ENCODE measurements at regions not wholly inside any gene's neighbourhood (a gene's known extent, or its start where the extent isn't known, plus 50 kb on each side); places are given as distances from the start of the nearest gene placed in this dataset.

DNA sequence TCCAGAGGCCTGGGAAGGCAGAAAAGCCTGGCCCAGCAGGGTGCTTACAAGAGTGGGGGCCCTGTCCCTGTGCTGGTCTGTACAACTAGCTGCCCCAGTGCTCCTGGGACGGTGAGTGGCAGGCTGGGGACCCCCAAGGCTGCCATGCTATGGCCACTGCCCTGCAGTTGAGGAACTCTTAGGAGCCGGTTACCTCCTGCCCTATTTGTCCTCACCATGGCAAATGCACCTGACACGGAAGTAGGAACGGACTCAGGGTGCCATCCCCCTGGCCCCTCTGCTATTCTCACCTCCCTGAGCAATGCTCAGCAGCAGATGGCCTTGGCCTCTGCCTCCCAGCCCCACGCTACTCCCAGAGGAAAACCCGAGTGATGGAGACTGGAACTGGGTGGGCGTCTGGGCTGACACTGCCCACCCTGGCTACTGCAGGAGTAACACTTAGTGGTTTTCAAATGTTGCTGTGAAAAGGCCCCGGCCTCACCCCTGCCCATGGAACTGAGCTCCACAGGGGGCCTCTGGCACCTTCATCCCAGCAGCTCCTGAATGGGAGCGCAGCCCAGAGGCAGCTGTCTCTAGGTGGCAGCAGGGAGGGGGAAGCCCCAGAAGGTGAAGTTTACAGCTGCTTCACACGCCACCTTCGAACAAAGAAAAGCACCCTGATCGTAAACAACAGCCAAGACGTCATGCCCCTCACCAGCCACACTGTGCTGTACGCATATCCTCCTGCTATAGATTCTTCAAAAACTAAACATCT, 105.3 kb downstream of the CTTN start:
- ATAC-seq (replicated peaks in 6 of 8) = peak in 6 of 8 experiments; percentile 51 to 74 (median 72)
- Histone ChIP-seq H3K4me1 (replicated peaks in 1 of 2) (peaks cover 24 to 26% of the 10 kb centered on the region in 2 donors), H3K4me3 (no peak overlapping the region), H3K27ac (peak overlapping the region; percentile 49 to 63)
- in situ Hi-C loops (cut with MboI; ENCODE audit: low pct_unique_long_range_greater_than_20kb in 2 of 9, low sequenced_read_pairs in 9 of 9, unreplicated experiment in 9 of 9) = no loop called here
- 53 to 100% (median 80%) methylated on average over 1 to 8 of the region's 14 CpGs; no CpG with 5 or more reads in 5 of the 10 experiments for WGBS, 10 experiments

DNA sequence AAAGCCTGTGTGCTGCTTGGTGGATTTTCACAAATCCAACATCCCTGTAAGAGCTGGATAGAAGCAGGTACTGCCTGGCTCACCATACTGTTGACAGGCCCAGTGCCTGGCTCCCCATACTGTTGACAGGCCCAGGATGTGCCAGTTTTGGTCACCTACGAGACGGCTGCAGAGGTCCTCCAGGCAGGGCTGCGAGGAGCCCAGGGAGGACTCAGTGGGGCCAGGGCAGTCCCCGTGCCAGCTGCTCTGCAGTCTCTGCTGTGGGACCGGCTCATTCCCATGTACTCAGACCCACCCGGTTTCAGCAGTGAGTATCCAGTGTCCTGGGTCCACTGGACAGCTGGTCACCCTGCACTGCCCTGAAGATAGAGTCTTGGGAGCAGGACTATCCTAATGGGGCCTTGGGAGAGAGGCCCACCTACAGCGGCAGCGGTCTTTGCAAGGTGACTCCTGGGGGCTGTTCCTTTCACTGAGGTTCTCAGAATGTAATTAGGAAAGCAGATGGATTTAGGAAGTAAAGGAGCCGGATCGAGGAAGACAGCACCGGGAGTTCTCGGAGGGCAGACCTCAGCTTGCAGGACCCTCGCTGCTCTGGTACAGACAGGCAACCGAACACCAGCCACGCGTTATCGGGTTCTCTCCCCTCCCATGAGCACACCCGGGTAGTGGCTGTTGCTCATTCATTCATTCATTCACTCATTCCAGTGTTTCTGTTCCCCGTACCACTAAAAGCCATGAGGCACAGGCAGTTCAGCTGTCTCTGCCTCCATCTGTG, 106.1 kb downstream of the CTTN start:
- Histone ChIP-seq H3K4me1 (replicated peaks in 1 of 2) (peaks cover 27 to 29% of the 10 kb centered on the region in 2 donors), H3K4me3 (no peak overlapping the region), H3K27ac (peak overlapping the region in 1 of 2 donors; percentile 63)
- 40 to 100% (median 78%) methylated on average over 2 to 7 of the region's 19 CpGs; no CpG with 5 or more reads in 5 of the 10 experiments for WGBS, 10 experiments
- in situ Hi-C loops (cut with MboI; ENCODE audit: low pct_unique_long_range_greater_than_20kb in 2 of 9, low sequenced_read_pairs in 9 of 9, unreplicated experiment in 9 of 9) = no loop called here
- ATAC-seq (replicated peaks in 6 of 8) = peak in 5 of 8 experiments; percentile 3 to 12 (median 6)

DNA sequence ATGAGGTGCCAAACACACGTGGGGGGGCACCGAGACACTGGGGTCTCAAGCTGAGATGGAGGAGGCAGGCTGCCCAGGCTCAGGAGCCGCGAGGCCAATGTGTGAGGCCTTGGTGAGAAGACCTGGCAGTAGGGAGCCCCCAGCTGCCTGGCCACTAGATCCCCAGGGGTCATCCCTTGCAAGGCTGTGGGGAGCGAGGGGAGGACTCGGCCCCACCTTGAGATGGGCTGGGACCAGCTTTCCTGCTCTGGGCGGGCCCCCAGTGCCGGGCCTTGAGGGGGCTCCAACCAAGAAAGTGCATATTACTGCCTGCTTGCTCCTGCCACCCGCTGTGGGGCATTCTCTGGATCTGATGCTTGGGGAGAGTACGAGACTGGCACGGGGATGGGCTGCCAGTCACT, 107.0 kb downstream of the CTTN start:
- 50 to 100% (median 80%) methylated on average over 1 to 2 of the region's 11 CpGs; no CpG with 5 or more reads in 7 of the 10 experiments for WGBS, 10 experiments

DNA sequence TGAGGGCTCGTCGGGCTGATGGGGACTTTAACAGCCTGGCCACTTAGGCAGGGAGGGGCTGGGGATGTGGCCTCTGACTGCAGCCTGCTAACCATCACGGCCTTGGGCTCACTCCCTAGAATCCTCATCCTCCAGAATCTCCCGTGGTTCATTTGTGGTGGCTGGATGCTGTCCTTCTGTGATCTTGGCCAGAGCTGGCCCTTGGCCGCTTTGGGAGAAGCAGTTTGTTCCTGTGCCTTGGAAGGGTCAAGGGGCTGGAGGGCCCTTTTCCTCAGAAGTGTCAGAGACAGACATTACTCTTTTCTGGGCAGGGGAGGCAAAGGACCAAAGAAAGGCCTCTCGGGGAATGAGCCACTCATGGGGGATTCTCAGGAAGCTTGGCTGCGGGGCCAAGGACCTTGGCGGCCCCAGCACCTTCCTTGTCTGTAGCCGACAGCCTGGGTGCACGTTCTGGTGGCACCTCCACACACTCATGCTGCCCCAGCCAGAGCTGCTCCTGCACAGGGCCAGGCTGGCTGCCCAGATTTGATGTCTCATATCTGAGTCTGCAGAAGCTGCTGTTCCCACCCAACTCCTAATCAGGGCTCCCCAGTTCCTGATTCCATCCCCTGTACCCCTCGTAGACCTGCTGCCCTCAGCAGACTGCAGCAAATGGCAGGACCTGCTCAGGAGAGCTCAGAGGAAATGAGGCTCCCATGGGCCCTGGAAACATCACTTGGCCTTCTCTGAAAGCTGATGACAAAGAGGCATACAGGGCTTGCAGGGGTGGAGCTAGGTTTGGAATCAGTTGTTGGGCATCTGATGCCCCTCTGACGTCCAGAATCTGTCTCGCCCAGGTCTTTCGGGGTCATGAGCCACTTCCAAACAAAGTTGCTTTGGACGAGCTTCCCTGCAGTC, 107.7 kb downstream of the CTTN start:
- peaks cover 28 to 33% of the 10 kb centered on the region in 2 donors for H3K4me1 ChIP-seq (replicated peaks in 1 of 2)
- no peak overlapping the region for H3K4me3 ChIP-seq
- no peak overlapping the region for H3K27ac ChIP-seq
- ATAC-seq (replicated peaks in 6 of 8) = no peak
- 10 to 100% (median 89%) methylated on average over 1 to 5 of the region's 15 CpGs; no CpG with 5 or more reads in 5 of the 10 experiments for WGBS, 10 experiments
- in situ Hi-C loops (cut with MboI; ENCODE audit: low pct_unique_long_range_greater_than_20kb in 2 of 9, low sequenced_read_pairs in 9 of 9, unreplicated experiment in 9 of 9) = no loop called here

More for the DNA sequence above, 107.0 kb downstream of the CTTN start:
- ATAC-seq (replicated peaks in 6 of 8) = no peak
- Histone ChIP-seq H3K27ac (no peak overlapping the region), H3K4me1 (replicated peaks in 1 of 2) (peaks cover 30 to 33% of the 10 kb centered on the region in 2 donors), H3K4me3 (no peak overlapping the region)
- in situ Hi-C loops (cut with MboI; ENCODE audit: low pct_unique_long_range_greater_than_20kb in 2 of 9, low sequenced_read_pairs in 9 of 9, unreplicated experiment in 9 of 9) = no loop called here

DNA sequence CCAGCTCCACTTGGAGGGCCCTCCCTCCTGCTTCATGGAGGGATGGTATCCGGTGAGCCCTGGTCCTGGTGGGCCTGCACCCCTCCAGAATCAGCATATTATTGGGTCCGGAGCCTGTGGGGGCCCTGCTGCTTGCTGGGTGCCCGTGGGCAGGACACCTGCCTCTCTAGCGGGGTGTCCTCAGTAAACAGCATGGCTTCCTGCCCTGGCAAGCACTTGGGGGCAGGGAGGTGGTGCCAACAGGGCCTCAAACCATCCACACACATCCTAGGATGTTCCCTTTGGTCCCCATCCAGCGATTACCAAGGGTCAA, 108.3 kb downstream of the CTTN start:
- Histone ChIP-seq H3K4me1 (replicated peaks in 1 of 2) (peaks cover 28 to 33% of the 10 kb centered on the region in 2 donors), H3K4me3 (no peak overlapping the region), H3K27ac (no peak overlapping the region)
- ATAC-seq (replicated peaks in 6 of 8) = no peak
- in situ Hi-C loops (cut with MboI; ENCODE audit: low pct_unique_long_range_greater_than_20kb in 2 of 9, low sequenced_read_pairs in 9 of 9, unreplicated experiment in 9 of 9) = no loop called here
- 40 to 100% (median 50%) methylated on average over 1 to 2 of the region's 5 CpGs; no CpG with 5 or more reads in 7 of the 10 experiments for WGBS, 10 experiments

DNA sequence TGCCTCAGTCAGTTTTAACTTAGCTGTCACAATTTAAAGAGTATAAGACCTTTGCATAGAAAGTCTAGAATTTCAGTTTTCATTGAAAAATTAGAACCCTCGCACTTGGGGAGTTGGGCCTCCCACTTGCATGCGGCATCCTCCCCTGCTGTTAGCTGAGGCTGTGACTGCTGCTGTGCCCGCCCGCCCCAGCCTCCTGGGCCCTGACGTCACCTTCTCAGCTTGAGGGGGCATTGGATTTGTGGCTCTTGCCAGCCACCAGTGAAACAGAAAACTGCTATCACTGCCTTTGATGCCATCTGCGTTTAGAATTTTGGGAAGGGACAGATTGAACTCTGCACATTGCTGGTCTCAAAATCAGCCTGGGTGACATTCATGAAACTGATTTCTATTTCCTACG, 108.7 kb downstream of the CTTN start:
- H3K27ac ChIP-seq = no peak overlapping the region
- peaks cover 28 to 33% of the 10 kb centered on the region in 2 donors for H3K4me1 ChIP-seq (replicated peaks in 1 of 2)
- no peak for ATAC-seq (replicated peaks in 6 of 8)
- WGBS, 10 experiments = 0 to 100% (median 84%) methylated on average over 1 to 2 of the region's 7 CpGs; no CpG with 5 or more reads in 4 of the 10 experiments
- H3K4me3 ChIP-seq = no peak overlapping the region
- in situ Hi-C loops (cut with MboI; ENCODE audit: low pct_unique_long_range_greater_than_20kb in 2 of 9, low sequenced_read_pairs in 9 of 9, unreplicated experiment in 9 of 9) = no loop called here

DNA sequence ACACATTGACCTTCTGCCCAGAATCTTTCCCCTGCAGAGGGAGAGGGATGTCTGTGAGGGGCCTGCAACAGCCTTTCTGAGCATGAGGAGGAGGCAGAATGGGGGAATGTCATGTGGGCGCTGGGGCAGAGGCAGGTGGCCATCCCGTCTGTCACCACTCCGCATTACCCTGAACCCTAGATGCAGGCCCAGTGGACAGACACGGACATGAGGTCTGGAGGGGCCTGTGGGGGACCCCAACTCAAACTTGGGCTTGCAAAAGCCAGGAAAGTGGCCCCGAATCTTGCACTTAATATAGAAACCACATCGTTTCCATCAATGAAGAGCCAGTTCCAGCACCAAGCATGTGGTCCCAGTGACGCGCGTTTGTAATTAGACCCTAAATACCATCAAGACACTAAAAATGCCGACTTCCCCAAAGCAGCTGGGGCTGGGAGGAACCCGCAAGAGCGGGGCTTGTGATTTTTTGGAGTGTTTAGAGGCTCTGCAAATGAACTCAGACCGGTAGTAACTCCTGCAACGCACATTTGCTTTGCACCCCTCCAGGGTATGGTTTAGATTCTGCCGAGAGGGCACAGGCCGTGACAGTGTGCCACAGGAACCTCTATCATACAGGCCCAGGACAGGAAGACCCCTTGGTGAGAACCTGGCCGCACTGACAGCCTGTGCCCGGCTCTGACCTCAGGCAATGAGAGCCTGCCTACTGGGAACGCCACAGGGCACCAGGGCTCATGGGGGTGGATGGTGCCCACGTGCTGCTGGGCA, 109.3 kb downstream of the CTTN start:
- 0 to 87% (median 44%) methylated on average over 1 to 13 of the region's 20 CpGs; no CpG with 5 or more reads in 4 of the 10 experiments for WGBS, 10 experiments
- H3K4me1 ChIP-seq (replicated peaks in 1 of 2) = peaks cover 28 to 33% of the 10 kb centered on the region in 2 donors
- H3K27ac ChIP-seq = no peak overlapping the region
- H3K4me3 ChIP-seq = no peak overlapping the region
- in situ Hi-C loops (cut with MboI; ENCODE audit: low pct_unique_long_range_greater_than_20kb in 2 of 9, low sequenced_read_pairs in 9 of 9, unreplicated experiment in 9 of 9) = no loop called here
- no peak for ATAC-seq (replicated peaks in 6 of 8)

DNA sequence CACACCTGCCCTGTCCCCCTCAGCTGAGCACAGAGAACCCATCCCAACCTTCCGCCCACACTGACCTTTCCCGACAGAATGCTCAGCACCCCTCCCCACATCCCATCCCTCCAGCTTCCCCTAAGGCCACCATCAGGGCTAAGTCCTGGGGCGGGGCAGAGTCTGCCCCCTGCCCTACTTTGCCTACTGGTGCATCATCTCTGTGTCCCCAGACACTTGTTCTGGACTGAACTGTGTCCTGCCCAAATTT, 109.8 kb downstream of the CTTN start:
- Histone ChIP-seq H3K4me3 (no peak overlapping the region), H3K27ac (no peak overlapping the region), H3K4me1 (replicated peaks in 1 of 2) (peaks cover 24 to 28% of the 10 kb centered on the region in 2 donors)
- in situ Hi-C loops (cut with MboI; ENCODE audit: low pct_unique_long_range_greater_than_20kb in 2 of 9, low sequenced_read_pairs in 9 of 9, unreplicated experiment in 9 of 9) = no loop called here
- no peak for ATAC-seq (replicated peaks in 6 of 8)
- WGBS, 10 experiments = 33 to 100% (median 90%) methylated on average over 1 of the region's 3 CpGs; no CpG with 5 or more reads in 6 of the 10 experiments

DNA sequence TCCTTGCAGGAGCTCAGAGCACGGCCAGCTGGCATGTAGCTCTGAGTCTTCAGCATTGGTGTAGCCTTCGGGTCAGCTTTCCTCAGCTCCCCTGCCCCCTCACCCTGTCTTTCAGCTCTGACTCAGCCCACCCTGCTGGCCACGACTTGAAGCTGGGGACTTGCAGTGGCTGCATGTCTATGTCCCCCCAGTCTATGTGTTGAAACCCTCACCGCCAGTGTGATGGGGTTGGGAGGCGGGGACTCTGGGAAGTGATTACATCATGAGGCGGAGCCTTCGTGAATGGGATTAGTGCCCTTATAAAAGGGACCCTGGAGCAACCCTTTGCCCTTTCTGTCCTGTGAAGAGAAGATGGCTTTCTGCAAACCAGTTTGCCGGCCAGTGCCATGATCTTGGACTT, 111.1 kb downstream of the CTTN start:
- Histone ChIP-seq H3K4me1 (replicated peaks in 1 of 2) (peaks cover 11 to 15% of the 10 kb centered on the region in 2 donors), H3K4me3 (no peak overlapping the region), H3K27ac (no peak overlapping the region)
- in situ Hi-C loops (cut with MboI; ENCODE audit: low pct_unique_long_range_greater_than_20kb in 2 of 9, low sequenced_read_pairs in 9 of 9, unreplicated experiment in 9 of 9) = no loop called here
- peak in 5 of 8 experiments; percentile 79 to 94 (median 91) for ATAC-seq (replicated peaks in 6 of 8)
- 49 to 100% (median 73%) methylated on average over 1 to 4 of the region's 8 CpGs; no CpG with 5 or more reads in 3 of the 10 experiments for WGBS, 10 experiments

DNA sequence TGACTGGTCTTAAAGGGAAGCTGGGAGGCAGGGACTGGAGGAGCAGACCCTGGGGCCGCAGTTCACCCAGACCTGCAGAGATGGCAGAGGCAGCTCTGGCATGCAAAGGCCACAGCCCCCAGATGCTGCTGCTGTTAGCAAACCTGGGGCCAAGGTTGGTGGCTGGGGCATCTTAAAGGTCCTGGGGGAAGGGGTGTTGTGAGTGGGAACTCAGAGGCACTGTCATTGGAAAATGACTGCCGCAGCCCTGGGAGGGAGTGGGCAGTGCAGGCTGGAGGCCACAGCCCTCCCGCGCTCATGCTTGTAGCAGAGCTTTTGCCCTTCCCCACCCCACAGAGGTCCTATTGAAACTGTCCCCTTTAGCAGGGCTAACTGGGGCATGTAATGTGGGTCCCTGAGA, 111.8 kb downstream of the CTTN start:
- WGBS, 10 experiments = no CpG with 5 or more reads among the region's 4 CpGs
- in situ Hi-C loops (cut with MboI; ENCODE audit: low pct_unique_long_range_greater_than_20kb in 2 of 9, low sequenced_read_pairs in 9 of 9, unreplicated experiment in 9 of 9) = no loop called here

DNA sequence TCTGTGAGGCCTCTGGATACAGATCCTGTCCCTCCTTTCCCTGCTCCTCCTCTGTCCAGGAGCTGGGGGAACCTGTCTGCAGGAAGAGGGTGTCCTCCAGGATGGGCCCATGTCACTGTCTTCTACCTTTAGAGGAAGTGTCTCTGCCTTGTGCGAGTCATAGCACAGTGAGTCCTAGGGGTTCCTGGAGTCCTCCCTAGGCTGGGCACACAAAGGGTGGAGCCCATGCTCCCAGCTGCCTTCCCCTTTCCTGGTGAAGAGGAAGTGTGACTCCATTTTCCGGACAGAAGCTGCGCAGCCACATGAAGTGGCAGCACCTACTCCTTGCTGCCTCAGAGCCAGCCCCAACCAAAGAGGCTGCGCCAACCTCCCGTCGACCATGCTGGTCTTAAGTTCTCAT, 112.2 kb downstream of the CTTN start:
- no peak for ATAC-seq (replicated peaks in 6 of 8)
- in situ Hi-C loops (cut with MboI; ENCODE audit: low pct_unique_long_range_greater_than_20kb in 2 of 9, low sequenced_read_pairs in 9 of 9, unreplicated experiment in 9 of 9) = no loop called here
- H3K4me1 ChIP-seq (replicated peaks in 1 of 2) = peaks cover 8 to 12% of the 10 kb centered on the region in 2 donors
- no peak overlapping the region for H3K27ac ChIP-seq
- 93 to 100% (median 95%) methylated on average over 1 to 5 of the region's 6 CpGs; no CpG with 5 or more reads in 6 of the 10 experiments for WGBS, 10 experiments
- H3K4me3 ChIP-seq = no peak overlapping the region

More for the DNA sequence above, 111.8 kb downstream of the CTTN start:
- Histone ChIP-seq H3K4me3 (no peak overlapping the region), H3K27ac (no peak overlapping the region), H3K4me1 (replicated peaks in 1 of 2) (peaks cover 8 to 12% of the 10 kb centered on the region in 2 donors)
- peak in 3 of 8 experiments; percentile 4 to 12 (median 4) for ATAC-seq (replicated peaks in 6 of 8)

DNA sequence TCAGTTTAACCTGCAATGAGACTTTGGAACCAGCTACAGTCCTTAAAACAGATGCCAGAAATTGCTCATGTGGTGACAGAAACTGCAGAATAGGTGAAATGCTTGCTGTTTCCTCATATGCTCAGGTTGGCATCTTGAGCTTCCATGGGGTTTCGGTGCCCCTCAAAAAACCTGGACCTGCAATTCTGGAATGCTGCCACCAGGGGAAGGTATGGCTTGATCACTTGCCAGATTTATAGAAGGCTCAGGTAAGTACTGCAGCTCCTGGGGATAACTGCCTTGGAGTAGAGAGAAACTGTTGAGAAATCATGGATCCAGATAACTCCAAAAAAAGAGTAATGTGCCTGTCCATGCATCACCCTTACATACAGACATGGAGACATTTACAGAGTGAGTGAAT, 113.0 kb downstream of the CTTN start:
- in situ Hi-C loops (cut with MboI; ENCODE audit: low pct_unique_long_range_greater_than_20kb in 2 of 9, low sequenced_read_pairs in 9 of 9, unreplicated experiment in 9 of 9) = no loop called here
- Histone ChIP-seq H3K4me1 (replicated peaks in 1 of 2) (peaks cover 8 to 9% of the 10 kb centered on the region in 2 donors), H3K27ac (no peak overlapping the region), H3K4me3 (no peak overlapping the region)
- WGBS, 10 experiments = 78 to 100% (median 90%) methylated on average over 1 of the region's 1 CpG; no CpG with 5 or more reads in 6 of the 10 experiments
- no peak for ATAC-seq (replicated peaks in 6 of 8)
